Neural progenitor cell (in vitro differentiated cells): ENCODE measurements at regions not wholly inside any gene's neighbourhood (a gene's known extent, or its start where the extent isn't known, plus 50 kb on each side); places are given as distances from the start of the nearest gene placed in this dataset.

Source experiments
- CTCF ChIP-seq: fragments of 200-600 bp; sonication (generic); IDR thresholded peaks from 2 replicates; pipeline ENCODE4 v1.5.1; 2017; ENCODE audit warnings: antibody characterized with exemption, mild to moderate bottlenecking
- EZH2 ChIP-seq: fragments of 200-600 bp; sonication (generic); IDR thresholded peaks from 2 replicates; pipeline ENCODE4 v1.6.1; 2017; ENCODE audit warnings: antibody characterized with exemption, mild to moderate bottlenecking, moderate library complexity
- EZH2phosphoT487 ChIP-seq: fragments of 200-600 bp; sonication (generic); IDR thresholded peaks from 2 replicates; pipeline ENCODE4 v1.6.1; 2017; ENCODE audit warnings: antibody characterized with exemption

GRCh38 chr4:119731778-119732177 is 103.2 kb upstream of the PDE5A start:
- TF ChIP-seq CTCF: no peak
- no peak for TF ChIP-seq EZH2
- no peak for TF ChIP-seq EZH2phosphoT487
